ENCODE measurements at regions not wholly inside any gene's neighbourhood (a gene's known extent, or its start where the extent isn't known, plus 50 kb on each side); places are given as distances from the start of the nearest gene placed in this dataset.

- DNase-seq, result peak in 1 of 3 donors; percentile 30
These were observed 236.3 kb downstream of the NFKBIZ start for GRCh38 chr3:102085431-102086176.

GRCh38 chr3:102087236-102087635 is 237.9 kb downstream of the NFKBIZ start:
- no peak for DNase-seq

- DNase-seq, result no peak
These were observed 239.9 kb downstream of the NFKBIZ start for GRCh38 chr3:102089239-102089638.

GRCh38 chr3:102089904-102090720 is 240.8 kb downstream of the NFKBIZ start:
- DNase-seq, result no peak

- DNase-seq, result no peak
These were observed 241.4 kb downstream of the NFKBIZ start for GRCh38 chr3:102090721-102091045.

- DNase-seq, result no peak
These were observed 242.0 kb downstream of the NFKBIZ start for GRCh38 chr3:102091358-102091757.

GRCh38 chr3:102092617-102093466 is 243.5 kb downstream of the NFKBIZ start:
- peak in 2 of 3 donors; percentile 24 to 34 for DNase-seq

- DNase-seq, result no peak
These were observed 245.2 kb downstream of the NFKBIZ start for GRCh38 chr3:102094506-102094905.

GRCh38 chr3:102095383-102095782 is 246.1 kb downstream of the NFKBIZ start:
- no peak for DNase-seq

GRCh38 chr3:102096066-102096465 is 246.8 kb downstream of the NFKBIZ start:
- no peak for DNase-seq

GRCh38 chr3:102098130-102098885 is 249.0 kb downstream of the NFKBIZ start:
- no peak for DNase-seq

- no peak for DNase-seq
These were observed 250.6 kb downstream of the NFKBIZ start for GRCh38 chr3:102099913-102100312.

GRCh38 chr3:102102394-102102793 is 253.1 kb downstream of the NFKBIZ start:
- DNase-seq, result no peak

GRCh38 chr3:102104033-102104432 is 254.7 kb downstream of the NFKBIZ start:
- DNase-seq, result peak; percentile 65 to 74 (median 67)

GRCh38 chr3:102105193-102105592 is 255.9 kb downstream of the NFKBIZ start:
- peak; percentile 66 to 70 (median 70) for DNase-seq

GRCh38 chr3:102106416-102107097 is 257.2 kb downstream of the NFKBIZ start:
- DNase-seq, result peak in 2 of 3 donors; percentile 37 to 38

- DNase-seq, result no peak
These were observed 263.5 kb downstream of the NFKBIZ start for GRCh38 chr3:102112704-102113230.

- no peak for DNase-seq
These were observed 264.2 kb downstream of the NFKBIZ start for GRCh38 chr3:102113421-102114041.

GRCh38 chr3:102114264-102114979 is 265.1 kb downstream of the NFKBIZ start:
- no peak for DNase-seq

GRCh38 chr3:102122527-102122926 is 273.2 kb downstream of the NFKBIZ start:
- DNase-seq, result no peak
